ENCODE measurements at regions not wholly inside any gene's neighbourhood (a gene's known extent, or its start where the extent isn't known, plus 50 kb on each side); places are given as distances from the start of the nearest gene placed in this dataset.

DNA sequence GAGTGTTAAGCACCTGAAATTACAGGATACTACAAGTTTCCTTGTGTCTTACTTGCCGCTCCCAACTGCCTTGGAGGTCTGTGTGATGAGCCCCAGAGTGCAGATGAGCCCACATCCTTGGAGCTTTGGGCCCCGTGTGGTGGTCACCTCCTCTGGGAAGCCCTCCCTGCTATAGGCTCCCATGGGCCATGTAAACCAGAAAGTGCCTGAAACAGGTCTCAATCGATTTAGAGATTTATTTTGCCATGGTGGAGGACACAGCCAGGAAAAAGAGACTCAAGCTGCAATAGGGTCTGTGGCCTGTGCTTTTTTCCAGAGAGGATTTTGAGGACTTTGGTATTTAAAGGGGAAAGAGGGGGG, 89.4 kb upstream of the KCTD7 start:
- TF ChIP-seq, protein P1, sequence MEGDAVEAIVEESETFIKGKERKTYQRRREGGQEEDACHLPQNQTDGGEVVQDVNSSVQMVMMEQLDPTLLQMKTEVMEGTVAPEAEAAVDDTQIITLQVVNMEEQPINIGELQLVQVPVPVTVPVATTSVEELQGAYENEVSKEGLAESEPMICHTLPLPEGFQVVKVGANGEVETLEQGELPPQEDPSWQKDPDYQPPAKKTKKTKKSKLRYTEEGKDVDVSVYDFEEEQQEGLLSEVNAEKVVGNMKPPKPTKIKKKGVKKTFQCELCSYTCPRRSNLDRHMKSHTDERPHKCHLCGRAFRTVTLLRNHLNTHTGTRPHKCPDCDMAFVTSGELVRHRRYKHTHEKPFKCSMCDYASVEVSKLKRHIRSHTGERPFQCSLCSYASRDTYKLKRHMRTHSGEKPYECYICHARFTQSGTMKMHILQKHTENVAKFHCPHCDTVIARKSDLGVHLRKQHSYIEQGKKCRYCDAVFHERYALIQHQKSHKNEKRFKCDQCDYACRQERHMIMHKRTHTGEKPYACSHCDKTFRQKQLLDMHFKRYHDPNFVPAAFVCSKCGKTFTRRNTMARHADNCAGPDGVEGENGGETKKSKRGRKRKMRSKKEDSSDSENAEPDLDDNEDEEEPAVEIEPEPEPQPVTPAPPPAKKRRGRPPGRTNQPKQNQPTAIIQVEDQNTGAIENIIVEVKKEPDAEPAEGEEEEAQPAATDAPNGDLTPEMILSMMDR (IDR thresholded peaks at IDR 0.05), result no peak
- TF ChIP-seq POLR2AphosphoS5 (IDR thresholded peaks at IDR 0.05), result no peak
- TF ChIP-seq POLR2A (IDR thresholded peaks at IDR 0.05), result no peak
